ENCODE measurements at regions not wholly inside any gene's neighbourhood (a gene's known extent, or its start where the extent isn't known, plus 50 kb on each side); places are given as distances from the start of the nearest gene placed in this dataset.

- TF ChIP-seq PBX3 (IDR thresholded peaks at IDR 0.05; ENCODE audit: insufficient replicate concordance, low read depth, low read length) = no peak
- TF ChIP-seq, protein P1, sequence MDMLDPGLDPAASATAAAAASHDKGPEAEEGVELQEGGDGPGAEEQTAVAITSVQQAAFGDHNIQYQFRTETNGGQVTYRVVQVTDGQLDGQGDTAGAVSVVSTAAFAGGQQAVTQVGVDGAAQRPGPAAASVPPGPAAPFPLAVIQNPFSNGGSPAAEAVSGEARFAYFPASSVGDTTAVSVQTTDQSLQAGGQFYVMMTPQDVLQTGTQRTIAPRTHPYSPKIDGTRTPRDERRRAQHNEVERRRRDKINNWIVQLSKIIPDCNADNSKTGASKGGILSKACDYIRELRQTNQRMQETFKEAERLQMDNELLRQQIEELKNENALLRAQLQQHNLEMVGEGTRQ (IDR thresholded peaks at IDR 0.05; ENCODE audit: borderline replicate concordance, low read depth, low read length) = no peak
- no peak for TF ChIP-seq JUND (IDR thresholded peaks at IDR 0.05; ENCODE audit: low read depth, low read length)
- TF ChIP-seq ZNF274 (IDR thresholded peaks at IDR 0.05; ENCODE audit: insufficient read depth, insufficient read length) = no peak
- no peak for TF ChIP-seq POLR2AphosphoS5 (IDR thresholded peaks at IDR 0.05; ENCODE audit: low read length)
- no peak for TF ChIP-seq NR2C2 (IDR thresholded peaks at IDR 0.05; ENCODE audit: borderline replicate concordance, control insufficient read depth, insufficient read length, low read depth)
- TF ChIP-seq MXI1 (IDR thresholded peaks at IDR 0.05; ENCODE audit: low read depth, low read length) = no peak
- no peak for TF ChIP-seq NFYB (IDR thresholded peaks at IDR 0.05; ENCODE audit: insufficient read depth, low read depth, low read length)
- no peak for TF ChIP-seq POLR2A (IDR thresholded peaks at IDR 0.05; ENCODE audit: low read depth, low read length)
- no peak for TF ChIP-seq HDAC2 (IDR thresholded peaks at IDR 0.05)
- TF ChIP-seq CTCF (IDR thresholded peaks at IDR 0.05 in 2 of 3, conservative IDR thresholded peaks at IDR 0.05 in 1 of 3; ENCODE audit: control insufficient read depth in 2 of 3, extremely low read depth in 1 of 3, insufficient read depth in 1 of 3, low read depth in 3 of 3, low read length in 3 of 3) = no peak
- no peak for TF ChIP-seq SMARCA5 (IDR thresholded peaks at IDR 0.05)
Measured at GRCh38 chr11:127066401-127067090, 66.0 kb upstream of the KIRREL3 start.

All from GM12878 (cell line).